DMS153 treated with DMSO at 0.1 percent for 48 hours (cell line): ENCODE measurements at regions not wholly inside any gene's neighbourhood (a gene's known extent, or its start where the extent isn't known, plus 50 kb on each side); places are given as distances from the start of the nearest gene placed in this dataset.

ENCODE experiments used
- DNase-seq: peaks from one replicate; lab custom pipeline; 2025; ENCODE audit not compliant: unreplicated experiment; lab: John Stamatoyannopoulos, UW

- DNase-seq = no peak
Measured at GRCh38 chr4:45368832-45369231, 642.5 kb upstream of the GNPDA2 start.

GRCh38 chr4:45363931-45364330 is 637.6 kb upstream of the GNPDA2 start:
- no peak for DNase-seq

- DNase-seq = no peak
Measured at GRCh38 chr4:45358573-45359506, 632.5 kb upstream of the GNPDA2 start.

- DNase-seq = no peak
Measured at GRCh38 chr4:45353161-45353560, 626.8 kb upstream of the GNPDA2 start.

- no peak for DNase-seq
Measured at GRCh38 chr4:45350438-45350837, 624.1 kb upstream of the GNPDA2 start.

- no peak for DNase-seq
Measured at GRCh38 chr4:45349859-45350258, 623.5 kb upstream of the GNPDA2 start.

GRCh38 chr4:45346816-45347435 is 620.6 kb upstream of the GNPDA2 start:
- no peak for DNase-seq

GRCh38 chr4:45345558-45345957 is 619.2 kb upstream of the GNPDA2 start:
- DNase-seq = no peak

GRCh38 chr4:45331802-45332201 is 605.4 kb upstream of the GNPDA2 start:
- no peak for DNase-seq

- no peak for DNase-seq
Measured at GRCh38 chr4:45327544-45327943, 601.2 kb upstream of the GNPDA2 start.

GRCh38 chr4:45324455-45325417 is 598.4 kb upstream of the GNPDA2 start:
- DNase-seq = no peak

GRCh38 chr4:45323453-45324058 is 597.2 kb upstream of the GNPDA2 start:
- no peak for DNase-seq

- DNase-seq = no peak
Measured at GRCh38 chr4:45317739-45318138, 591.4 kb upstream of the GNPDA2 start.

GRCh38 chr4:45317276-45317675 is 590.9 kb upstream of the GNPDA2 start:
- no peak for DNase-seq

- no peak for DNase-seq
Measured at GRCh38 chr4:45316257-45316656, 589.9 kb upstream of the GNPDA2 start.

- DNase-seq = no peak
Measured at GRCh38 chr4:45302828-45303227, 576.5 kb upstream of the GNPDA2 start.

- DNase-seq = no peak
Measured at GRCh38 chr4:45294464-45294863, 568.1 kb upstream of the GNPDA2 start.

GRCh38 chr4:45293335-45293734 is 567.0 kb upstream of the GNPDA2 start:
- no peak for DNase-seq

GRCh38 chr4:45292844-45293243 is 566.5 kb upstream of the GNPDA2 start:
- DNase-seq = no peak

- no peak for DNase-seq
Measured at GRCh38 chr4:45284400-45285085, 558.2 kb upstream of the GNPDA2 start.
